ENCODE measurements at regions not wholly inside any gene's neighbourhood (a gene's known extent, or its start where the extent isn't known, plus 50 kb on each side); places are given as distances from the start of the nearest gene placed in this dataset.
A peak's percentile ranks its signal among the peaks of the same experiment; 100 is the strongest.

GRCh38 chr3:81974751-81975150 is 213.3 kb upstream of the GBE1 start:
- in situ Hi-C loops (cut with HindIII; ENCODE audit: low sequenced_read_pairs): no loop called here
- H3K4me3 ChIP-seq (ENCODE audit: low read depth, low read length): no peak overlapping the region
- TF ChIP-seq, protein P1, sequence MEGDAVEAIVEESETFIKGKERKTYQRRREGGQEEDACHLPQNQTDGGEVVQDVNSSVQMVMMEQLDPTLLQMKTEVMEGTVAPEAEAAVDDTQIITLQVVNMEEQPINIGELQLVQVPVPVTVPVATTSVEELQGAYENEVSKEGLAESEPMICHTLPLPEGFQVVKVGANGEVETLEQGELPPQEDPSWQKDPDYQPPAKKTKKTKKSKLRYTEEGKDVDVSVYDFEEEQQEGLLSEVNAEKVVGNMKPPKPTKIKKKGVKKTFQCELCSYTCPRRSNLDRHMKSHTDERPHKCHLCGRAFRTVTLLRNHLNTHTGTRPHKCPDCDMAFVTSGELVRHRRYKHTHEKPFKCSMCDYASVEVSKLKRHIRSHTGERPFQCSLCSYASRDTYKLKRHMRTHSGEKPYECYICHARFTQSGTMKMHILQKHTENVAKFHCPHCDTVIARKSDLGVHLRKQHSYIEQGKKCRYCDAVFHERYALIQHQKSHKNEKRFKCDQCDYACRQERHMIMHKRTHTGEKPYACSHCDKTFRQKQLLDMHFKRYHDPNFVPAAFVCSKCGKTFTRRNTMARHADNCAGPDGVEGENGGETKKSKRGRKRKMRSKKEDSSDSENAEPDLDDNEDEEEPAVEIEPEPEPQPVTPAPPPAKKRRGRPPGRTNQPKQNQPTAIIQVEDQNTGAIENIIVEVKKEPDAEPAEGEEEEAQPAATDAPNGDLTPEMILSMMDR (IDR thresholded peaks at IDR 0.05; ENCODE audit: low read depth, low read length): no peak
- no peak for DNase-seq (ENCODE audit: low read depth, low spot score)

DNA sequence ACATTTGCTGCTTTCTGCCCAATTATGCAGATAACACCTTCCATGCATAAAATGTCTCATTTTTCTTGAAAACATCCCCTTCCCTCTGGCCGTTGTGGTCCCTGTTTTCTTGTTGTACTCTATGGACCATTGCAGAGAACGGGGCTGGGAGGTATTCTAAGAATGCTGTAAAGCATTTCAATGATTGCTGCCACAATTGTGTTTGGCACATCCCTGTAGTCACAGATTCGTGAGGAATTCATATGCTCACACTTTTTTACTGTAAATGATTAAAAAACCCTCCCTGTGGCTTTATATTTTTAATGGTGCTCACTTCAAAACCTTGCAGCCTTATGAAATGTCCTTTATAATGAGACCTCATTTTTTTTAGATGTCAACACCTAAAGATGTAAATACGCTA is 207.2 kb upstream of the GBE1 start:
- H3K4me3 ChIP-seq (ENCODE audit: low read depth, low read length): no peak overlapping the region
- in situ Hi-C loops (cut with HindIII; ENCODE audit: low sequenced_read_pairs): no loop called here
- DNase-seq (ENCODE audit: low read depth, low spot score): no peak
- TF ChIP-seq, protein P1 (IDR thresholded peaks at IDR 0.05; ENCODE audit: low read depth, low read length): no peak

GRCh38 chr3:81967393-81967792 is 205.9 kb upstream of the GBE1 start:
- no peak for DNase-seq (ENCODE audit: low read depth, low spot score)
- TF ChIP-seq, protein P1 (IDR thresholded peaks at IDR 0.05; ENCODE audit: low read depth, low read length): no peak
- in situ Hi-C loops (cut with HindIII; ENCODE audit: low sequenced_read_pairs): no loop called here

DNA sequence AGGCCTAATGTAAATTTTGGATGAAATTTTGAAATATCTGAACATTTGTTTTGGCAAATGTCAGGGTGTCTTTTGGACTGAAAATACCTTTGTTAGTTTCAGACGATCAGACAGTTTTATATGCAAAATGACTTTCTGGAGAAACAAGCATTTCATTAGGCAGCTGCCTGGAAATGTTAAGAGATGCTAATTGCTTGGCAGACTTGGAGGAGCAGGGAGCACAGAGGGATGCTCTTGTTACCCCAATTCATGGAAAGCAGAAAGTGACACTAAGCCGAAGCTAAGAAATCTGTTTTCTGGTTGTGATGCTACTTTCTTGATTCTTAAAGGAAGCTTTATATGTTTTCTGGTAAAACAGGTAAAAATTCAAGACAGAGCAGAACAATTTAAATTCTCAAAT is 204.3 kb upstream of the GBE1 start:
- TF ChIP-seq, protein P1 (IDR thresholded peaks at IDR 0.05; ENCODE audit: low read depth, low read length): no peak
- in situ Hi-C loops (cut with HindIII; ENCODE audit: low sequenced_read_pairs): no loop called here
- no peak for DNase-seq (ENCODE audit: low read depth, low spot score)
- no peak overlapping the region for H3K4me3 ChIP-seq (ENCODE audit: low read depth, low read length)

More at GRCh38 chr3:81967393-81967792, 205.9 kb upstream of the GBE1 start:
- H3K4me3 ChIP-seq (ENCODE audit: low read depth, low read length): no peak overlapping the region

DNA sequence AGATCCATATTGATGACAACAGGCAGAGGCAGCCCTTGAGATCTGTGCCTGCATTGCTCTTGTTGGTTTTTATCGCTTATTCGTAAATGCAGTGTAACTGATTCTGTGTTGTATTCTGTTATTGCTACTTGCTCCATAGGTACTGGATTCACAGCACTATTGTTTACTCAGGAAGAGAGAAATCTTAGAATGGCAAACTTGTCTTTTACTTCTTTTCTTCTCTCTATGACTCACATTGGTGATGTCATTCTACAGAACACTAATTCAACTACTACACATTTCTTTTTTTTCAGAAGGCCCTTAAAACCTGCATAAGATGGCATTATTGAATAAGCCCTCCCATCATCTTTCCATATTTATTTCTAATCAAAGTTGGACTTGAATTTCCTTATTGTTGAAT is 201.0 kb upstream of the GBE1 start:
- no peak overlapping the region for H3K4me3 ChIP-seq (ENCODE audit: low read depth, low read length)
- peak; percentile 33 for DNase-seq (ENCODE audit: low read depth, low spot score)
- in situ Hi-C loops (cut with HindIII; ENCODE audit: low sequenced_read_pairs): no loop called here
- TF ChIP-seq, protein P1 (IDR thresholded peaks at IDR 0.05; ENCODE audit: low read depth, low read length): no peak

DNA sequence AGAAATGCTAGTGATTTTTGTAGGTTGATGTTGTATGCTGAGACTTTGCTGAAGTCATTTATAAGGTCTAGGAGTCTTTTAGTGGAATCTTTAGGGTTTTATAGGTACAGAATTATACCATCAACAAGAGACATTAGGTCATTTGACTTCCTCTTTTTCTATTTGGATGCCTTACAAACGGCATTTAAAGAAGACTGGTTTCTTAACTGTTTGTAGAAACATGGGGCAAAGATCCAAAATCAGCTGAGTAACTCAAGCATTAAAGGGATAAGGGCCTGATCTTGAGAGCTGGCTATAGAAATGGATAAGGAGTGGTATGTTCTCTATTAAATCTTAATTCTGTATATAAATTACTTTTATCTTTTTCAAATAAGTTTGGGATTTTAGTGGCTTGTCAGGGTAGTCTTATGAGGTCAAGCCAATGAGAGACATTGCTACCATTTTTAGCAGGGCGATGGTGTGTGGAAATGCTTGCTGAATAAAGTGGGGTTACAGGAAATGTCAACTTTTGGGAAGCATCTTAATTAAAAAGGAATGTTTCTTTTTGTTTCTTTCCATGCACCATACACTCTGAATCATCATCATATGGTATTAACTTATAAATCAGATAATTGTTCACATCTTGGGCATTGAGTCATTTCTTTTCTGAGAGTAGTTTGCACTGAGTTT is 197.7 kb upstream of the GBE1 start:
- in situ Hi-C loops (cut with HindIII; ENCODE audit: low sequenced_read_pairs): no loop called here
- no peak overlapping the region for H3K4me3 ChIP-seq (ENCODE audit: low read depth, low read length)
- DNase-seq (ENCODE audit: low read depth, low spot score): peak; percentile 43
- TF ChIP-seq, protein P1 (IDR thresholded peaks at IDR 0.05; ENCODE audit: low read depth, low read length): no peak

All from astrocyte of the spinal cord (primary cell).